HG02610 (cell line): ENCODE measurements at regions not wholly inside any gene's neighbourhood (a gene's known extent, or its start where the extent isn't known, plus 50 kb on each side); places are given as distances from the start of the nearest gene placed in this dataset.
"Not testable (repeated sequence)": the region's sequence is repeated elsewhere in the genome, so short reads cannot be mapped to it uniquely, and the experiment has no call there.

Experiments
- ATAC-seq: cut with Tn5 transposase; IDR thresholded peaks from one replicate; pipeline ENCODE4 v1.9.1; 2021; ENCODE audit warnings: mild to moderate bottlenecking, moderate library complexity; ENCODE audit not compliant: unreplicated experiment

DNA sequence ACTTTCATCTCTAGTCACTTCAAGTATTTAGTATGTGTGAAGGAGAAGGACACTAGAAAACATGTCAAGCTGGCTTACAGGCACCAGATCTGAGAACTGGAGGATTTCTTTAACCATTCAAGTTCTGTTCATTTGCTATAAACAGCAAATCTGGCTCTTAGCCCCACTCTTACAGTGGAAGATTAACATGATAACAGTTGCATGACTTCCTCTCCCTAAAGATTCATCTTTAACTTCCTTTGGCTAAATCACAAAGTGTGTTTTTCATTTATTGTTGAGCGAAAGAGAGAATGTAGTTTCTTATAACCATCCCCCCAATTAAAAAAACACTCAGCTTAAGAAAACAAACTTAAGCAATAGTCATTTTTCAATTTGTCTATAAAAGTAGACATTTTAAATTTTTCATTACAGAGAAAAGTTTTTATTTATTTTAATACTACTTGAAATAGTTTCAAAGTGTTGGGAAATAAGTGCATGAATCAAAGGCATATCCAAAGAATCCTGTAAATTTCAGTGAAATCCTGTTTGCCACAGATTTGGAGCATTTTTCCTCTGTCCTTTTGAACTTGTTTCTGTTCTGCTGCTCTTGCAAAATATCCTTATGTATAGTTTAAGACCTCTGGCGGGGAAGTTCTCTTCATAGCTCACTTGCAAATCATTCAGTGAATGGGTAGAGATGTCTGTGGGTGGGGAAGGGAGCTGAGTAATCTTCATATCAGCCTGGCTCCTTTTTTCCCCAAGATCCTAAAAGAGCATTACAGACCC lies 241.0 kb upstream of the RBBP8 start:
- ATAC-seq = no peak

DNA sequence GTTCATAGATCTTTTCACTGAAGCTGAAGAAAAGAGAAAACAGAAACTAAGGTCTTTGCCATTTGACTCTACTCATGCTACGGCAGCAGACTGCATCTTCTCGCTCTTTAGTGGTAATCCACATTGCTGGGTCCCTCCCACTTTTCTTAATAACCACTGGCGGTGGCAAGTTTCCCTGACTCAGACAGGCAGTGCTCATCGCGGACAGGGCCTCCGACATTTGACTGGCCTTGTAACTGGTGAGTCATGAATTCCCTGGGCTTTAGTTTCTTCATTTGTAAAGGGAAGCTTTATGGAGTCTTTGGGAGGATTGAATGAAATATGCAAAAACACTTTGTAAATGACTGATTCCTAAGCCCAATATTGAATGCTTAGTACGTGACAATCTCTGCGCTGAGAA lies 238.2 kb upstream of the RBBP8 start:
- no peak for ATAC-seq

DNA sequence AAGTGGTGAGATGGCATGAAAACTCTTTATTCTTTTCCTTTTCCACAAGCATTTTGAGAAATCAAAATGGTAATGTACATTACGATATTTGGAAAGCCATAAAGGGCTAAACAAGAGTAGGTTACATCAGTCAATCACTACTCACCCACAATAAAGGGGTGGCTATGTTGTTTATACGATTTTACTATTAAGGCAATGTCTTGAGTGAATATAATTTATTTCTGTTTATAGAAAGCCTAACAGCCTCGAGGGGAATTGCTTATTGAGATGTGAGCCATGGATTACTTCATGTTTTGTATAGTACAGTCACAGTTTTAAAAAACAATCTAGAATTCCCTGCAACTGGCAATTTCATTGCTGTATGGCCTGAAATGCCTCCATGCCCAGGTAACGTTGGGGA lies 237.5 kb upstream of the RBBP8 start:
- ATAC-seq = no peak

DNA sequence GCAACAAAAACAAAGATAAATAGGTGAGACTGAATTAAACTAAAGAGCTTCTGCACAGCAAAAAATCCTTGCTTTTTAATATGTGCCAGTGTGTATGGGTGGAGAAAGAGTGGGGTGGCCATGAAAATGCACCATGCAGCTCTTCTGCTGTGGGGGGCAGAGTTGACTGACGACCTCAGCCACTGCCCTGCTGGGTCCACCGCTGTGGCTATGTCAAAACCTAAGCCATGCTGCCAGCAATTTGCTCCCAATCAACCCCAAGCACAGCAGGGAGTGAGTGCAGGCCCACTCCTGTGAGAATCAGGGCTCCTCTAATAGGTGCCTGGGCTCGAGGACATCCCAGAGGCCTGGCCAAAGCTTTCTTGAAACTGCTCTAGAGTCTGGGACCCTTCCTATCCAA lies 235.6 kb upstream of the RBBP8 start:
- ATAC-seq = no peak

DNA sequence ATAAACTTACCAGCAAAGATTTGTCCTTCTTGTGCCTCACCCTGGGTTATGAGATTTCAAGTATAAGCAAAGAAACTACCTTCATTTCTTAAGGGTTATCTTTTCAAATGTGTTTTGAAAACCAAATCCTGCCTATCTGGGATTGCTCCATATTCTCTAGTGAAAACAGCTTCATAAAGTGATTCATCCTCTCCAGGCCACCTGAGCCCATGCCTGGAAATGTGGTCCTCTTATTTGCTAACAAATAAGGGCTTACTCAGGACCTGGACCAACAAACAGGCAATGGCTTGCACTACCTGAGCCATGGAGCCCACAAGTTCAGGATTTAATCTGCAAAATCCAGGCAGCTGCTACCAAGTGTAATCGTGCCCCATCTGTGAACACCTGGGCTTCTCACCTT lies 234.4 kb upstream of the RBBP8 start:
- ATAC-seq = no peak

DNA sequence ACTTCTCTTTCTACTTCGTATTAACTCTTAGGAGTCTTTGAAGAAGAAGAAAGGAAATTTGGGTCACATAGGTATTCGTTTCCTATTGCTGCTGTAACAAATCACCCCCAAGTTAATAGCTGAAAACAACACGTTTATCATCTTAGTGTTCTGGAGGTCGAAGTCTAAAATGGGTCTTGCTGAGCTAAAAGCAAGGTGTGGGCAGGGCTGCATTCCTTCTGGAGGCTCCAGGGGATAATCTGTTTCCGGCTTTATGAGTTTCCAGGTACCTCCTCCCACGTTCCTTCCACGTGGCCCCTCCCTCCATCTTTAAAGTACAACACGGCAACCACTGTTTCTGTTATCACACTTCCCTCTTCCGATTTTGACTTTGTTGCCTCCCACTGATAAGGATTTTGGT lies 233.5 kb upstream of the RBBP8 start:
- no peak for ATAC-seq

DNA sequence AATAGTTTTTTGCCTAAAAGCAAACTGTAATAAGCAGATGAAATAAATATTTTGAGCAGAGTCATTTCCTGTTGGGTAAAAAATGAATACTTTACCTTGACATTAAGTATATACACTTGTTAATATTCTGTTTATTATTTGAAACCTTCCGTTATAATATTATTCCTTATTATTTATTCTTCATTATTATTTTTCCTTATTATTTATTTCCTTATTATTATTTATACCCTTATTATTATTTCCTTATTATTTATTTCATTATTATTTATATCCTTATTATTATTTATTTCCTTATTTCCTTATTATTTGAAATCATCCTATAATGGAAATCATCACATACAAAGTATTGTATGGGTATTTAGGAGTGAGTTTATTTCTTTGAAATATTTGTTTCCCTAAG lies 232.2 kb upstream of the RBBP8 start:
- ATAC-seq = no peak

DNA sequence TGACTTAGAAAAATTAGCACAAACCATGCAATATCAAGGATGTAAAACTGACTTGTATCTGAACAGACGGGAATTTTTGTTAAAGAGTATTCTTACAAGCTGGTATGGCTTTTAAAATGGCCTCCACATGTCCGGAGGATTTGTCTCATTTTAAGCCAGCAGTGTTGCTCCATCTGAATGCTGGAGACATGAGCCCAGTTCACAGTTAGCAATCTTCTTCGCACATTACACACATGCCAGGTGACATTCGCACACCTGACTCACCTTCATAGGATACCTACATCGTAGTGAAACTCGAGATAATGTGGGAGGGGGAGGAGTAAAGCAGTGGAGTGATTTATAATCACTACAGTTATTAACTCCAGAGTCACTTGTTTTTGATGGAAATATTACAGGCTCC lies 231.8 kb upstream of the RBBP8 start:
- ATAC-seq = no peak

DNA sequence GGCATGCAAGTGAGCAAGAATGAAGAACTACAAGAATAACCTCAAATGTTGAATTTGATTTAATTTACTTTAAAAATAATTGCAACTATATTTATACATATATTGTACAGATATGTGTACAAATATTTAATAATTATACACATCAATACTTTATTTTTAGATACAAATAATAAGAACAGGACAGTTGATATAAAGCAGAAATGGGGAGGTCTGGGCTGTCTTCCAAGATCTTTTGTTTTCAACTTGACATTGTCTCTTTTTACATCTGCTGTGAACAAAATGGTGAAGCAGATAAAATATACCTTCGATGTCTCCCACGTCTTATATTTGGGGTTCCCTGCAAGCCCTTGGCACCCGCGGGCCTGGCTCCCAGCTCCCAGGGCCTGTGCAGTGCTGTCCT lies 231.3 kb upstream of the RBBP8 start:
- no peak for ATAC-seq

DNA sequence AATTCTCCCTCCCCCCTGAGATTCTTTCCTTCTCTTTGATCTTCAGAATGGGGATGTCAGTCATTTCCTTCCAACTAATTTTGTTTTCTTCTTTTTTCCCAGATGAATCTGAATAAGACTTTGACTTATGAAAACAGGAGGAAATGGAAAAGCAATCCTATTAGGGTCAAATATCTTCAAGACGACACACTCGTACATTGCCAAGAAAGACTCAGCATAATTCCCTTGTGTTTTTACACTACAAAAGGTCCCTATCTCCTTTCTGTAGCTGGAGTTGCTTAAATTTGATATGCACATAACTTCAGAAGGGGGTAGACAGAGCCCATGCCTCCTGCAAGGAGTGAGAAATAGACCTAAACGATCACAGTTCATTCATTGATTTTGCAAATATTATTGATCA lies 230.3 kb upstream of the RBBP8 start:
- ATAC-seq = no peak

DNA sequence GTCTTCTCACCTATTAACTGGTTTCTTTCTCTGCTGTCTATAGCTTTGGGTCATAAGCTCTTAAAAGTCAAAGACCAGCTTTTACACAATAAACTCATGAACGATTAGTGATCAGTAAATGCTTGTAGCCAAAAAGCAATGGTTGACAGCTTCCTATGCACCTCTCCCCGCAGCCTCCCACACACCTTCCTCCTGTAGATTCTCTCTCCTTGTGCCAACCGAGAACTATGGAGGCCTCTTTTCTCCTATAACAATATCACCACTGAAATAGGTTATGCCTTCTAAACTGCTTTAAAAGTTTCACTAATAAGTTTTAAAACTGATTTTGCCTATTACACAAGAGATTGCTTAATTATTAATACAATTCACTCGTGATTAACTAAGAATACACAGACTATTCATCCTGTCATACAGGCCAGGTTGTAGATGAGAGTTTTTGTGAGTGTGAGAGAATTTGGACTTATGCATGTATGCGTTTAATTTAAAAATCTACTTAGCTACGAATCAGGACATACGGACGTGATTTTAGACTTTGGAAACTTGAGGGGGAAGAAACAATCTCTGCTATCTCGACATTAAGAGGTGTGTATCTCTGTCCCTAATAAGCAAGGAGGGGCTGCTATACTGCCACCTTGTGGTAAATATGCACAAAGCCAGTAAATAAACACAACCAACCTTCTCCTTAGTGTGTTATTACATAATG lies 229.1 kb upstream of the RBBP8 start:
- ATAC-seq = peak; percentile 62

DNA sequence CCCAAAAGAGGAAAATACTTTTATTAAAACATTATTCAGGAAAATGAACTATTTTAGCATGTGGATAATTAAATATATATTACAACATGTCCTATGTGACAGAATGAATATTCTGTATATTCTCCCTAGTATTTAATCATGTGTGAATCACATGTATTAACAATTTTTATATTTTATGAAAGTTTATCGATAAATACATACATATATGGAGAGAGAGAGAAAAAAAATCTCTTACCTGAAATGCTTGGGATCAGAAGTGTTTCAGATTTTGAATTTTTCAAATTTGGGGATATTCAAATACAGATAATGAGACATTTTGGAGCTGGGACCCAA lies 228.6 kb upstream of the RBBP8 start:
- ATAC-seq = no peak

DNA sequence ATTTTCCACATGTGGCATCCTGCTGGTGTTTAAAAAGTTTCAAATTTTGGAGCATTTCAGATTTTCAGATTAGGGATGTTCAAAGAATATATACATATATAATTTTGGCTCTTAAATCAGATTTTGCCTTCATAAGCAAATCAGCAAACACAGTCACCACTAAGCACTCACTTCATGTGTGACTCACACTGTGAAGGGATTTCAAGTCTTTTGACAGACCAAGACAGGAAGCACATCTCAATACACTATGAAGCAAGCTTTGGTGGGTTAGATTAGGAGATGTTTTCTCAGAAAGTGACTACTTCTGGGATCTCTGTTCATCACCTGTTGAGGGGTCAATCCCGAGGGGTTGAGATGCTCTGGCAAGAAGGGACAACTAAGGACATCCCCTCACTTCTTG lies 227.8 kb upstream of the RBBP8 start:
- no peak for ATAC-seq

DNA sequence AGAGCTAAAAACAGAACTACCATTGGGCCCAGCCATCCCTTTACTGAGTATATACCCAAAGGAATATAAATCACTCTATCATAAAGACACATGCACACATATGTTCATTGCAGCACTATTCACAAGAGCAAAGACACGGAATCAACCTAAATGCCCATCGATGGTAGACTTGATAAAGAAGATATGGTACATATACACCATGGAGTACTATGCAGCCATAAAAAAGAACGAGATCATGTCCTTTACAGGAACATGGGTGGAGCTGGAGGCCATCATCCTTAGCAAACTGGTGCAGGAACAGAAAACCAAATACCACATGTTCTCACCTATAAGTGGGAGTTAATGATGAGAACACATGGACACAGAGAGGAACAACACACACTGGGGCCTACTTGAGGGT lies 227.1 kb upstream of the RBBP8 start:
- not testable (repeated sequence) for ATAC-seq

DNA sequence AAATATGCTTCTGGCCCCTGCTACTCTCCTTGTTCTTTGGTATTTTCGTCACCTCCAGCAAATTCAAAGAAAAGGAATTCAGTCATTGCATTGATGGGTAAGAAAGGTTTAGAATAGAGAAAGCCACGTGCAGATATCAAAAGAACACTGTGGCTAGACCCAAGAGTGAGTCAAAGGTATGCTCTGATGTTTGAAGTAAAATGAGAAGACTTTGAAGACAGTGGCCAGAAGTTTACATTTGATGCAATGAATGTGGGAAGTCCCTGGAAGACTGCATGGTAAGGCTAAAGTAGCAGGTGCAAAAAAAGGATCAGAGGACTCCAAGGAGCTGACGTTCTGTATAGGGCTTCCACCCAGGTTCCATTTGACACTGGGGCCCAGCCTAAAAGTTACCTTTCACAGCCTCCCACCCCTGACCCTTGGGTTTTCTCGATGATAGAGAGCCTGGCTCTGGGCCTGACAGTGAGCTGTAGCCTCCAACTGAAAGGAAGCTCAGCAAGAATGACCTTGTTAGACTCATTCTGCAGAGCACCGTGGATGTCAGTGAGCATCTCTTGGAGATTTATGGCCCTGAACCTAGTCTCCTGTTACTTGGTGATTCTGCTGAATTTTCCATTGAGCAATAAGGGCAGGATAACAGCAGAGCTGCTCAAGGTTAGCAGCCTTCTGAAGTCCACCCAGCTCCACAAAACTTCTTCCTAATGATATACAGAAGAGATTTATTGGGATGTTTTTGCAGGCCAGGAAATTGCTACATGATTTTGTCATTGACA lies 223.7 kb upstream of the RBBP8 start:
- no peak for ATAC-seq

DNA sequence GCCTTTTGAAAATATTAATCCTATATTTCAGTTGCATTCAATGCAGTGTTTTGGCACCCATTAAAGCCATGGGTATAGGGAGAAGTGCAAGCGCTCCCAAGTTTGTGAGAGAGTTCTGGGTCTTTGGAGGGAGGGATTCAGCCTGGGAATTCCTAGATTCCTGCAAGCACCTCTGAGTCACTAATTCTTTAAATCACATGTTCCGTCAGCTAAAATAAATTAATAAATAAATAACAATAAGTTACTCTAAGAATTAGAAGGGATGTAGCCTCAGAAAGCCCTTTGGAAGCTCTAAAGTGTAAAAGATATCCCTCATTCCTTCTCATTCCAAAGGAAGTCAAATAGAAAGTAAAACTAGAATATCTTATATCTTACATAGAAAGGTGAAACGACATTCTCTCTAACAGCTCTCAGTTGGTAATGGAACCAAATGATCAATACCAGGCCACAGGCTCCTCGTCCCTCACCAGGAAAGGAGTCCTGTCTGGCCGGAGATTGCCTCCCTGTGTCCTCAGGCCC lies 222.4 kb upstream of the RBBP8 start:
- no peak for ATAC-seq

DNA sequence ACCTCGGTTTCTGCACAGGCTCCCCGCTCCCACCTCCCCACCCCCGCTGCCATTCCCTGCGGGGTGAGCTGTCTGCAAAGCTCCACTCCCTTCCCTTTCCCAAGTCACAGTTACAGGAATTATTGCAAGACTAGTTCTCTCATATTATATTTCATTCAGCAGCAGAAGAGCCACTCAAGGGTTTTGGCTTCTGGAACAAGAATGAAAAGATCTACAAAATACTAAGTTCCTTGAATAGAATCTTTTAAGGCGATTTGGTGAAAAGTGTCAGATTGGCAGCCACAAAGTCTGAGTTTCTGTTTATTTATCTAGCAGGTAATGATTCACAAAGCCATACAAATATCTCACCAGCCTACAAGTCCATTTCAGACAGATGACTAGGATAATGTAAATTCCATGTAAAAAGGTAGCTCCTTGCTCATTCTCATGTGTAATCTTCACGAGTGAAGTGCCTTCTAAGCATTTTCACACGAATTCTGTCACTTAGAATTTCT lies 221.9 kb upstream of the RBBP8 start:
- ATAC-seq = no peak

DNA sequence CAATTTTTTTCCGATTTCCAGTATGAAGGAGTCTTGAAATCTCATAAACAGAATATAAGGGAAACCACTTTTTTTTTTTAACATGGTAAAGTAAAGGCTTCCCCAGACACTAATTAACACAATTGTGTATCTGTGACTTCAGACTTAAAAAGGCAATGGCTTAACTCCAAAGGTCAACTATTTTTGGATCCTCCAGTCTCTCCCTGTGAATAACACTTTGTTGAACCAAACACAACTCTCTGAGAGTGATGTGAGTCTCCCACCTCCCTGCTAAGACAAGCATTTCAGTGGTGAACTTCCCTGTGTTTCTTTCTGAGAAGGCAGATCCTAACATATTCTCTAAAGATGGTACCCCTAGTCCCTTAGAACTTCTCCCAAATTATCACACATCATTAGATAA lies 219.6 kb upstream of the RBBP8 start:
- no peak for ATAC-seq

DNA sequence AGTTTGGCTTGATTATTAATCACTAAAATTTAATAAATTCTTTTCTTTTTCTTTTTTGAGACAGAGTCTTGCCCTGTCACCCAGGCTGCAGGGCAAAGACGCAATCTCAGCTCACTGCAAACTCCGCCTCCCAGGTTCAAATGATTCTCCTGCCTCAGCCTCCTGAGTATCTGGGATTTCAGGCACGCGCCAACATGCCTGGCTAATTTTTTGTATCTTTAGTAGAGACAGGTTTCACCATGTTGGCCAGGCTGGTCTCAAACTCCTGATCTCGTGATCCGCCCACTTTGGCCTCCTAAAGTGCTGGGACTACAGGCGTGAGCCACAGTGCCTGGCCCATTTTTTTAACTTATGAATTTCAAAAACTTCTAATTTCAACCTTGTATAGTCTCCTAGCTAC lies 215.6 kb upstream of the RBBP8 start:
- ATAC-seq = not testable (repeated sequence)

DNA sequence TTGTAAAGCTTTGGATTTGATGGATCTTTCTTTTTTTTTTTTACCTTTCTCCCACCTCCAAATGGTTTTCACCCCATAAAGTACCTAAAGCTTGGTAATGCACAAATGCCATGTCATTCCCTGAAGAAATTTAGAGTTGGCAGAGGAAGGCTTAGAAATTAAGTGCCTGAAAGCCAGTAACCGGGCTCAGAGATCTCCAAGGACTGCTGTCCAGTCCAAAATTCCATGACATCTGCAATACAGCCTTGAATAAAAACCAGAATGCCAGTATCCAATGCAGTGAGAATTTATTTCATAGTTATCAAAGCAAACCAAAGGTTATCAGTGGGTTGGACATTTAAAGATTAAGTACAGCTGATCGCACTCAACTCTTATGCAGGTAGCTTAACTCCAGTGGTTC lies 209.9 kb upstream of the RBBP8 start:
- no peak for ATAC-seq

DNA sequence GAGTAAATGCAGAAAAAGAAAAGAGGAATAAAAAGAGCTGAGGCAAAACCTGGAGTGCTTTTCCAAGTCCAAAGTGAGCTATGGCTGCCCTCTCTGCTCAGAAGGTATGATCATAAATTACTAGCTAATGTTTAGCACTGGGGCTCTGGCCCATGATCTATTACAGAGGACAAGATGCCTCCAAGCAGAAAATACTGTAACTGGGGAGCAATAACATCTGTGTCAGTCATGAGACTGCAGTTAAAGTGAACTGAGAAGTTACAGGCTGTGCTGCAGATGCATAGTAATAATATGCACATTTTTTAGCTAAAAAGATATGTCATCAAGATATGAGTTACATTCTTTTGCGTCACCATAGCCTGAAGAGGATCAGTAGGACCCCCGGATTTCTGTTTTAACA lies 209.4 kb upstream of the RBBP8 start:
- no peak for ATAC-seq

DNA sequence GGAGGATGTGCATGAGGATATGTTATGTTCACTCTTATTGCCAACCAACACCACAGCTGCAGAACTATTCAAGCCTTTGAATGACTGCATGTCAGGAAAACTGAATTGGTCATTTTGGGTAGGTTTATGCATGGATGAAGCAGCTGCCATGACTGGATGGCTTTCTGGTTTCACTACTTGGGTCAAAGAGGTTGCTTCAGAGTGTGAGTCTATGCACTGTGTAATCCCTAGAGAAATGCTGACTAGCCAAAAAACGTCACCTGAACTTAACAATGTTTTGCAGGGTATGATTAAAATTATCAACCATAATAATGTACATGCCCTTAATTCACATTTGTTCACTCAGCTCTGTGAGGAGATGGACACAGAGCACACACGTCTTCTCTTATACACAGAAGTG lies 206.7 kb upstream of the RBBP8 start:
- no peak for ATAC-seq
